ENCODE measurements at regions not wholly inside any gene's neighbourhood (a gene's known extent, or its start where the extent isn't known, plus 50 kb on each side); places are given as distances from the start of the nearest gene placed in this dataset.
"Not testable (repeated sequence)": the region's sequence is repeated elsewhere in the genome, so short reads cannot be mapped to it uniquely, and the experiment has no call there.

GRCh38 chr9:74107692-74108091 is 389.4 kb upstream of the RORB start:
- DNase-seq = no peak

DNA sequence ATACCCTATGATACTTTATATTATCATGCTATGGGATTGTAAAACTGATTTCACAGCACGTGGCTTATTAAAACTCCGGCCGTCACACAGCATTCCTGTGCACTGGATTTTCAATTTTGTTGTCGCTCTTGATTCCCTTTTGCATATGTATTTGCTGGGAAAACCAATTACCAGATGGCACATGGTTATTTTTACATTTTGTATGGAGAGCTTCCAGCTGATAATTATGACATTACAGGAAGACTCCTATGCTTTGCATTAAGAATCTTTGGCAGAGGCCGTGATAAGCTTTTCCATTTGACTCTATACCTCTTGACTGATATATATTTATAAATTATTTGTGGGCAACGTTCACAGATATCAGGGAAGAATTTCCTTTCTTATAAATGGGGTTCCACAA is 381.2 kb upstream of the RORB start:
- no peak for DNase-seq

GRCh38 chr9:74117151-74117550 is 380.0 kb upstream of the RORB start:
- DNase-seq = no peak

DNA sequence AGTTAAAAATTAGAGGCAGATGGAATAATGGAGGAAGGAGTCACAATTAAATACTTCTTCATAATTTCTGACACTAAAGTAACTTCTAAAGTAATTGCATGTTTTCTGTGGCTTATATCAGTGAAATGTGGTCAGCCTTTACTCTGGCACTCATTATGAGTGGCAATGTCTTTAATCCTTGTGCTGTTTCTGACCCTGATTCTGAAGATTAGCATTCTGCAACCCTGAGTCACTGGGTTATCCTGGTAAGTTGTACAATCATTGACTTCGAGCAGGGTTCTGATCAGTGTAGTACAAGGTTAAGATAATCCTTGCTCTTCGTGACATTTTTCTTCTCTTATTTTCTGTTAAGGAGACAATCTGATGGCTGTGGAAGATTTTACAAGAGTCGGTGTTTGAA is 379.4 kb upstream of the RORB start:
- DNase-seq = no peak

GRCh38 chr9:74120061-74120460 is 377.1 kb upstream of the RORB start:
- DNase-seq = no peak

GRCh38 chr9:74120470-74120869 is 376.7 kb upstream of the RORB start:
- DNase-seq = no peak

DNA sequence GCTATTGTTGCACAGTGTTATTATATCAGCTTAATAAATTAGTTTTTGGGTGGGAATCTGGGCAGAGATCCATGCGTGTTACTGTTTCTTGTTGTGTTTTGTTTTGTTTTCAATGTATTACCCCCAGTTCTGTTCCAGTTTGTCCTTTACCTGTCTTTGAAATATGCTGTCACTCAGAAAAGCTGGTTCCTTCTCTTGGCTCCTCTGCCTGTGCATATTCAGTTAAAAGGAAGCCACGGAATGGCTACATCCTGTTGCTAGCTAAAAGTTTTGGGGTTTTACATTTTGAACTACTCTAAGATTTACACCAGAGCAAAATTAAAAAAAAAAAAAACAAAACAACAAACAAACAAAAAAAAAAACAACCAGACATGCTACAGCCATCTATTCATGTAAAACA is 374.9 kb upstream of the RORB start:
- DNase-seq = no peak

- no peak for DNase-seq
Measured at GRCh38 chr9:74122661-74123060, 374.5 kb upstream of the RORB start.

GRCh38 chr9:74125941-74126340 is 371.2 kb upstream of the RORB start:
- no peak for DNase-seq

DNA sequence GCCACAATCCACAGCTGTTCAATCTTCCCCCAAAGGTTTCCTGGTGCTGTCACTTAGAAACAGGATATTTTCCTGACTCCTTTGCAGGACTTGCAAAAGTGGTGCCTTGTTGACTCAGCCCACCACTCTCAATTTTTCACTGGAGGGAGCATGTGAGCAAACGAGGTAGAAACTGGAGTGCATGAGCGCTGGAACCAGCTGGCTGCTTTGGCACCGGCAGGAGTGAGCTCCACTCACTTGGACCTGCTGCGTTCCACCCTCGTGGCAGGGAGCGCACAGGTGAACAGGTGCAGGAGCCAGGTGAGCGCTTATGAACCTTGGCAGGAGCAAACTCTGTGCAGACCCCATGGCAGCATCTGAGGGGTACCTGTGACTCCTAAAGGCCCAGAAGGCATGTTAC is 364.1 kb upstream of the RORB start:
- no peak for DNase-seq

GRCh38 chr9:74133921-74134320 is 363.2 kb upstream of the RORB start:
- no peak for DNase-seq

DNA sequence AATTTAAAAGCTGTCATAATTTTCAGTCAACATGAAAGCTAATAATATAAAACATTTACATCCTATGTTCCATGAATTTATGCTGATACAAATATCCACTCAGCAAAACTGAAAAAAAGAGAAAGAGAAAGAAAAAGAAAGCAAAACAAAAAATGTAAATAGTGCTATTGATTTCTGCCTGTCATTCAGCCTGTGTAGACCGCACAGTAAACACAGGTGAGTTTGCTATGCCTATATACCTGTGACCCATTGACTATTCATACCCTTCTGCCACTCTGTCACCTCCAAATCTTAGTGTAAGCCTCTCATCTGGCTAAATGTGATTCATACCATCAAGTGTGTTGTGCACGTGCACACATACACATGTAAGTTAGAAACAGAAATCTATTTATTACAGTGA is 359.0 kb upstream of the RORB start:
- no peak for DNase-seq

- no peak for DNase-seq
Measured at GRCh38 chr9:74140141-74140540, 357.0 kb upstream of the RORB start.

DNA sequence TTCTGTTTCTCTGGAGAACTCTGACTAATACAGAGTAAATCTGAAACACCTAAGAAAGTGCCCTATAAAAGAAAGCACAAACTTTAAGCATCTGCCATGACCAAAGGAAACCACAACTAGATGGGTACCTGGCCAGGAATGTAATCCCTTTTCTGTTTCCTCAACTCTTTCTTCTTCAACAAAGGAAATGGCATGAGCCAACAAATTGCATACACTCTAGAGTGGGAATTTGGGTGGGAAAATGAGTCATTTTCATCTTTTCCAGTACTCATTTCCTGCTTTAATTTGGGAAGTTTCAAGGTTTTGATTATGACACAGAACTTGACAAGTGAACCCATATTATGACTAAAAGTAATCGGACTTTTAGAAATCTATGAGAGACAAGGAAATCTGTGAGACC is 349.2 kb upstream of the RORB start:
- DNase-seq = no peak

DNA sequence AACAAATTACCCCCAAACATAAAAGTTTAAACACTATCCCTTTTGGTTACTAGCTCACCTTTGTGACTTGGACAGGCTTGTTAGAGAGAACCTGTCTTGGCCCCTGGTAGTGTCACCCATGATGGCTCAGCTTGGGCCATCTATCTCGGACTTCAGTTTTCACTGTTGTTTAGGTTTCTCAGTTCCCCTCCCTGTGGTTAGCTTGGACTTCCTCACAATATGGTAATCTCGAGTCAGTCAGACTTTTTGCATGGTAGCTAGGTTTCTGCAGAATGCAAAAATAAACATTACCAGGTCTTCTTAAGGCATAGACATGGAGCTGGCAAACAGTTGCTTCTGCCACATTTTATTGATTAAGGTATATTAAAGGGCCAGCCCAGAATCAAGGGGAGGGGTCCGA is 324.3 kb upstream of the RORB start:
- no peak for DNase-seq

- no peak for DNase-seq
Measured at GRCh38 chr9:74173284-74173683, 323.9 kb upstream of the RORB start.

GRCh38 chr9:74197771-74198170 is 299.4 kb upstream of the RORB start:
- DNase-seq = not testable (repeated sequence)

- no peak for DNase-seq
Measured at GRCh38 chr9:74205056-74205455, 292.1 kb upstream of the RORB start.

- DNase-seq = no peak
Measured at GRCh38 chr9:74218385-74219063, 278.6 kb upstream of the RORB start.

- DNase-seq = no peak
Measured at GRCh38 chr9:74220327-74220726, 276.8 kb upstream of the RORB start.

GRCh38 chr9:74236857-74237256 is 260.3 kb upstream of the RORB start:
- DNase-seq = no peak

GRCh38 chr9:74245866-74246497 is 251.2 kb upstream of the RORB start:
- no peak for DNase-seq

GRCh38 chr9:74255489-74255984 is 241.6 kb upstream of the RORB start:
- no peak for DNase-seq

GRCh38 chr9:74275872-74276508 is 221.1 kb upstream of the RORB start:
- no peak for DNase-seq
